ENCODE measurements at regions not wholly inside any gene's neighbourhood (a gene's known extent, or its start where the extent isn't known, plus 50 kb on each side); places are given as distances from the start of the nearest gene placed in this dataset.

DNA sequence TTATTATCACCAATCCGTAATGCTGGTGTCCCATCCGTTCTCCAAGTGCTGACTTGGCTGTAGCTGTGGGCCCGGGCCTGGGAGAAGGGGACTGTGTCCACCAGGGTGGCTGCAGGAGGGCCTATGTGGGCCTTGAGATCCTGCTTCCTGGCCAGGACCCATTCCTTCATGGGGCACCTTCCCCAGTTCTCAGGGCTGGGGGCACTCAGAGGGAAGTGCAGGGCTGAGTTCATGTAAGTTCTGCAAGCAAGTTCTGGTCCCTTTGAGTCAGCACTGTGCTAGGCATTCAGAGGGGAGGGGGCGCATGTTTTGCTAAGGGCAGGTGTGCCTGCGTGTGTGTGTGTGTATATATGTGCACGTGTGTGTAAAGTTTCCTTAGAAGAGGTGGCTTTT lies 94.0 kb downstream of the GLI2 start:
- H3K4me3 ChIP-seq = no peak overlapping the region
- peaks cover 0 to 9% of the 10 kb centered on the region in 2 donors for H3K4me1 ChIP-seq (replicated peaks in 1 of 2)
- DNase-seq = no peak
- H3K27me3 ChIP-seq = no peaks in the 10 kb centered on the region
- no peak for TF ChIP-seq POLR2A (IDR thresholded peaks at IDR 0.05)
- TF ChIP-seq, protein P1, sequence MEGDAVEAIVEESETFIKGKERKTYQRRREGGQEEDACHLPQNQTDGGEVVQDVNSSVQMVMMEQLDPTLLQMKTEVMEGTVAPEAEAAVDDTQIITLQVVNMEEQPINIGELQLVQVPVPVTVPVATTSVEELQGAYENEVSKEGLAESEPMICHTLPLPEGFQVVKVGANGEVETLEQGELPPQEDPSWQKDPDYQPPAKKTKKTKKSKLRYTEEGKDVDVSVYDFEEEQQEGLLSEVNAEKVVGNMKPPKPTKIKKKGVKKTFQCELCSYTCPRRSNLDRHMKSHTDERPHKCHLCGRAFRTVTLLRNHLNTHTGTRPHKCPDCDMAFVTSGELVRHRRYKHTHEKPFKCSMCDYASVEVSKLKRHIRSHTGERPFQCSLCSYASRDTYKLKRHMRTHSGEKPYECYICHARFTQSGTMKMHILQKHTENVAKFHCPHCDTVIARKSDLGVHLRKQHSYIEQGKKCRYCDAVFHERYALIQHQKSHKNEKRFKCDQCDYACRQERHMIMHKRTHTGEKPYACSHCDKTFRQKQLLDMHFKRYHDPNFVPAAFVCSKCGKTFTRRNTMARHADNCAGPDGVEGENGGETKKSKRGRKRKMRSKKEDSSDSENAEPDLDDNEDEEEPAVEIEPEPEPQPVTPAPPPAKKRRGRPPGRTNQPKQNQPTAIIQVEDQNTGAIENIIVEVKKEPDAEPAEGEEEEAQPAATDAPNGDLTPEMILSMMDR (IDR thresholded peaks at IDR 0.05) = no peak
- no peaks in the 10 kb centered on the region for H3K9me3 ChIP-seq (replicated peaks in 1 of 3)
- peak overlapping the region in 1 of 5 donors; percentile 45 for H3K27ac ChIP-seq
- no peaks in the 10 kb centered on the region for H3K36me3 ChIP-seq (replicated peaks in 1 of 2)
- intact Hi-C loops (cut with DNase I) = no loop called here
- 82 to 100% (median 91%) methylated on average over 3 to 6 of the region's 6 CpGs for WGBS, 4 donors

DNA sequence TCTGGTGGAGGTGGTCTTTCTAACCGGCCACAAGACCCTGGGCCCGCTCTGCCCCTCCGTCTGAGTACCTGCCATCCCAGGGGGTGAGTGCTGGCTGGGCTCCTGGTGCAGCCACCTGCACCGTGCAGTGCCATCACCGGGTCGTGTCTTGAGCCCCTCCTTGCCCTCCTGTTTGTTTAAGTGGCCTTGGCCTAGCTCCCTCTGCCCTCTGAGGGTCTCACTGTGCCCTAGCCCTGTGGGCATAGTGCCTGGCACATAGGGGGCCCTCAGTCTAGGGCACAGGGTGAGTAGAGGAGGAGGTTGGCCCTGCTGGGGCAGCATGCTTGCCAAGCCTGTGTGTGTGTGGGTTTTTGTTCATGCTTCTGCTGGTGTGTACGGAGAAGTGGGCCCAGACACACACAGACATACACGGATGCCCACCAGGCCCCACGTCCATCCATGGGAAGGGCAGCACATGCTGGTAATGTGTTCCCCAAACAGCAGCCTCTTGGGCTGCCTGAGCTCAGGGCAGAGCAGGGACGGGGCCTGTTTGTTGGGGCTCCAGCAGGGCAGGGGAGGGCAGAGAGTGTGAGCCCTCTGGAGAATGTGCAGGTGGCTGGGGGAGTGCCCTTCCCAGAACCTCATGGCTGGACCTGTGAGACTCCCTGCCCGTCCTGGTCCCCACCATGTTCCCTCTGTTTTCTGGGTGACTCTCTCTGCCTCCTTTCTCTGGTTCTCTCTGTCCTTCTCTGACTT lies 94.6 kb downstream of the GLI2 start:
- TF ChIP-seq POLR2A (IDR thresholded peaks at IDR 0.05) = no peak
- TF ChIP-seq, protein P1 (IDR thresholded peaks at IDR 0.05) = no peak
- H3K4me3 ChIP-seq = no peak overlapping the region
- H3K4me1 ChIP-seq (replicated peaks in 1 of 2) = peaks cover 0 to 9% of the 10 kb centered on the region in 2 donors
- intact Hi-C loops (cut with DNase I) = no loop called here
- no peaks in the 10 kb centered on the region for H3K27me3 ChIP-seq
- WGBS, 4 donors = 77 to 95% (median 91%) methylated on average over 5 to 11 of the region's 11 CpGs
- H3K36me3 ChIP-seq (replicated peaks in 1 of 2) = no peaks in the 10 kb centered on the region
- H3K27ac ChIP-seq = no peak overlapping the region
- DNase-seq = peak in 1 of 7 donors; percentile 9
- no peaks in the 10 kb centered on the region for H3K9me3 ChIP-seq (replicated peaks in 1 of 3)

DNA sequence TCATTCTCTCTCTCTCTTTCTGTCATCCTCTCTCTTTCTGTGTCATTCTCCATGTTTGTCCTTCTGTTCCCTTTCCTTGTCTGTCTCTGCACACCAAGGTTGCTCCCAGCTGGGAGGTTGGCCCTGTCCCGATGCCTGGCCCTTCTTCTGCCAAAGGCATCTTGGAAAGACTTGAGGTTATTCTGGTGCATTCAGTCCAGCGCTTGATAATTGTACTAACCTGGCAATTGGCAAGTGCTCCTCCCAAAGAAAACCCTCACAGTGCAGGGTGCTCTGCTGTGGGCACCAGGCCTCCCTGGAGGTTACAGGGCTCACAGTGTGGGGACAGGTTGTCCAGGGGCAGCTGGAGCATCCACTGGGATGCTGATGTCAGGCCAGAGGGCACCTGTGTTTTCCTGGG lies 95.4 kb downstream of the GLI2 start:
- H3K36me3 ChIP-seq (replicated peaks in 1 of 2) = no peaks in the 10 kb centered on the region
- intact Hi-C loops (cut with DNase I) = no loop called here
- WGBS, 4 donors = 23 to 32% (median 29%) methylated on average over 2 of the region's 2 CpGs
- no peak overlapping the region for H3K4me3 ChIP-seq
- H3K9me3 ChIP-seq (replicated peaks in 1 of 3) = no peaks in the 10 kb centered on the region
- H3K4me1 ChIP-seq (replicated peaks in 1 of 2) = peaks cover 0 to 5% of the 10 kb centered on the region in 2 donors
- peak in 2 of 7 donors; percentile 32 to 49 for DNase-seq
- H3K27me3 ChIP-seq = no peaks in the 10 kb centered on the region
- no peak for TF ChIP-seq POLR2A (IDR thresholded peaks at IDR 0.05)
- TF ChIP-seq, protein P1 (IDR thresholded peaks at IDR 0.05) = no peak
- H3K27ac ChIP-seq = no peak overlapping the region

DNA sequence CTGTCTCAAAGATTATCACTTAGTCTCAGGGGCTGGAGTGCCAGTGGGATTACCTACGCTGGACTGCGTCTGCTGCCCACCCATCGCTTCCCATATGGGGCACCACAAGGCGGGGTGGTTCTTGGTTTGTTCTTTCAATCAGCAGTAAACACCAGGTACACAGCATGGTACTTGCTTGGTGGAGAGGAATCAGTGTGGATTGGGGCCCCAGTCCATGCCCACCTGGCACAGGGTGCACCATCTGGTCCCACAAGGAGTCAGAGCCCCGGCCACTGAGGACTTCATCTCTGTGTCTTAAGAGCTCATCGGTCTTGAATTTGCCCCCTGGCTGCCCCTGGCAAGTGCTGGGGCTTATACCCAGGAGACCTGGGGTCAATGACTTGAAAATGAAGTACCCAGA lies 96.2 kb downstream of the GLI2 start:
- Histone ChIP-seq H3K4me3 (no peak overlapping the region), H3K9me3 (replicated peaks in 1 of 3) (no peaks in the 10 kb centered on the region), H3K27me3 (no peaks in the 10 kb centered on the region), H3K27ac (no peak overlapping the region), H3K4me1 (replicated peaks in 1 of 2) (peaks cover 0 to 5% of the 10 kb centered on the region in 2 donors), H3K36me3 (replicated peaks in 1 of 2) (no peaks in the 10 kb centered on the region)
- intact Hi-C loops (cut with DNase I) = no loop called here
- no peak for TF ChIP-seq POLR2A (IDR thresholded peaks at IDR 0.05)
- TF ChIP-seq, protein P1 (IDR thresholded peaks at IDR 0.05) = no peak
- WGBS, 4 donors = 97 to 100% (median 99%) methylated on average over 4 to 6 of the region's 6 CpGs
- DNase-seq = peak in 1 of 7 donors; percentile 10
